Skeletal muscle satellite cell (primary cell): ENCODE measurements at regions not wholly inside any gene's neighbourhood (a gene's known extent, or its start where the extent isn't known, plus 50 kb on each side); places are given as distances from the start of the nearest gene placed in this dataset.
"Not testable (repeated sequence)": the region's sequence is repeated elsewhere in the genome, so short reads cannot be mapped to it uniquely, and the experiment has no call there.

Experiments
- H3K27me3 ChIP-seq: 2 replicates; pipeline ENCODE4 v1.7.0; 2013; ENCODE audit warnings: low read length; ENCODE audit not compliant: control insufficient read depth, insufficient read depth
- H3K36me3 ChIP-seq: 2 replicates; pipeline ENCODE4 v1.7.0; 2013; ENCODE audit warnings: mild to moderate bottlenecking, control low read depth, low read length; ENCODE audit not compliant: insufficient read depth
- H3K4me1 ChIP-seq: 2 replicates; pipeline ENCODE4 v1.7.0; 2013; ENCODE audit warnings: low read length; ENCODE audit not compliant: control insufficient read depth, insufficient read depth
- H3K4me2 ChIP-seq: 2 replicates; pipeline ENCODE4 v1.7.0; 2013; ENCODE audit warnings: mild to moderate bottlenecking, low read length
- H3K4me3 ChIP-seq: 2 replicates; pipeline ENCODE4 v1.7.0; 2013; ENCODE audit warnings: low read length
- H3K9ac ChIP-seq: 2 replicates; pipeline ENCODE4 v1.7.0; 2013; ENCODE audit warnings: mild to moderate bottlenecking, low read depth, low read length, moderate library complexity
- H3K9me3 ChIP-seq: replicated peaks from 2 replicates; pipeline ENCODE4 v1.7.0; 2013; ENCODE audit warnings: mild to moderate bottlenecking, control low read depth, low read length

DNA sequence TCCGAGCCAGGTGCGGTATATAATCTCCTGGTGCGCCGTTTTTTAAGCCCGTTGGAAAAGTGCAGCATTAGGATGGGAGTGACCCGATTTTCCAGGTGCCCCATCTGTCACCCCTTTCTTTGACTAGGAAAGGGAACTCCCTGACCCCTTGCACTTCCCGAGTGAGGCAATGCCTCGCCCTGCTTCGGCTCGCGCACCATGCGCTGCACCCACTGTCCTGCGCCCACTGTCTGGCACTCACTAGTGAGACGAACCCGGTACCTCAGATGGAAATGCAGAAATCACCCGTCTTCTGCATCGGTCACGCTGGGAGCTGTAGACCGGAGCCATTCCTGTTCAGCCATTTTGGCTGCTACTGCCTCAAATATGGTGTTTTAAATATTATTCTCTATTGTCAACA, 198.0 kb downstream of the MEIS1 start:
- H3K36me3 ChIP-seq, H3K4me3 ChIP-seq, H3K27me3 ChIP-seq, H3K9ac ChIP-seq, H3K9me3 ChIP-seq, H3K4me1 ChIP-seq, H3K4me2 ChIP-seq: not testable (repeated sequence)

DNA sequence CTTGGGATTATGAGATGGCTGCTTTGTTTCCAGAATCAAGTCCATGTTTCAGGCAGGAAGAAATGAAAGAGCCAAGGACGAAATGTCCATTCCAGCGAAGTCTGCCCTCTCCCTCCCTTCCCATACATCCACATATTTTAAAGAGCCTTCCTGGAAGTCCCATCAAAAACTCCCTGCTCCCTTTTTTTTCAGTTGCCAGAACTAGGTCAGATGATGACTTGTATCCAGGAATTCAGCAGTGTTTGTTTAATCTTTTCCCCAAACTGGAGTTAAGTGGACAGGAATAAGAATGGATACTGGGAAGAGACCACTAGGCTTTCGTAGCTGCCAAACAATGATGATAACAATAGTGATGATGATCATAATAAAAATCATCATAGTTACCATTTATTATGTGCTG, 198.7 kb downstream of the MEIS1 start:
- H3K9ac ChIP-seq, result no peak overlapping the region
- no peaks in the 10 kb centered on the region for H3K4me1 ChIP-seq
- H3K9me3 ChIP-seq, result no peaks in the 10 kb centered on the region
- no peak overlapping the region for H3K4me2 ChIP-seq
- H3K36me3 ChIP-seq, result no peaks in the 10 kb centered on the region
- no peak overlapping the region for H3K4me3 ChIP-seq
- H3K27me3 ChIP-seq, result no peaks in the 10 kb centered on the region

DNA sequence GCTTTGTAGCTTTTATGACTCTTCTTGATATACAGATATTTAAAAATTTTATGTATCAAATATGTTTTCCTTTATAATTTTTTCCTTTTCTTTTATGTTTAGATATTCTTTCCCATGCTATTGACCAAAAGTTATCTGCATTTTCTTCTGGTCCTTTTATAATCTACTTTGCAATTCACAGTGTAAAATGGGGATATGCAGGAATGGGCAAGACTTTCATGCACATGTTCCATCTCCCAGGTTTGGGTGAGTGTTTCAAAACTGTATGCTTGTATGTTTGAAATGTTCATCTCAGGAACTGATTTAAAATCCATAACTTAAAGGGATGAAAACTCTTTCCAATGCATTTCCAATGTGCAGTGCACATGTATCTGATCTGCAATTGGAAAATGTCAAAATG, 199.9 kb downstream of the MEIS1 start:
- no peaks in the 10 kb centered on the region for H3K9me3 ChIP-seq
- H3K4me3 ChIP-seq, result no peak overlapping the region
- no peaks in the 10 kb centered on the region for H3K36me3 ChIP-seq
- no peaks in the 10 kb centered on the region for H3K27me3 ChIP-seq
- H3K9ac ChIP-seq, result no peak overlapping the region
- no peaks in the 10 kb centered on the region for H3K4me1 ChIP-seq
- H3K4me2 ChIP-seq, result no peak overlapping the region

DNA sequence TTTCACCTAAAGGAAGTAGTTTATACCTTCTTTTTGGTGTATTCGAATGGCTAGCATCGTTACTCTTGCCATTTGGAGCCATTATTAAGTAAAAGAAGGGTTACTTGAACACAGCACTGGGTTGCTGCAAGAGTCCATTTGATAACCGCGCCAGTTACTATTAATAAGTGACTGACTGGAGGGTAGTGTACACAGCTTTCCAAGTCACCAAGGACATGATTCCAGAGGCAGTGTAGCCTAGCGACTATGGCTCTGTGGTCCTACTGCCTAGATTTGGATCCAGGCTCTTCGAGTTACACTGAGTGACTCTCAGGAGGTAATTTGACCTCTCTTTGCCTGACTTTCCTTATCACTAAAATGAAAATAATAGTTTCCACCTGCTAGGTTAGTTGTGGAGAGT, 206.8 kb downstream of the MEIS1 start:
- Histone ChIP-seq H3K27me3 (no peaks in the 10 kb centered on the region), H3K9me3 (no peaks in the 10 kb centered on the region), H3K9ac (no peak overlapping the region), H3K4me2 (no peak overlapping the region), H3K36me3 (no peaks in the 10 kb centered on the region), H3K4me3 (no peak overlapping the region), H3K4me1 (no peaks in the 10 kb centered on the region)

DNA sequence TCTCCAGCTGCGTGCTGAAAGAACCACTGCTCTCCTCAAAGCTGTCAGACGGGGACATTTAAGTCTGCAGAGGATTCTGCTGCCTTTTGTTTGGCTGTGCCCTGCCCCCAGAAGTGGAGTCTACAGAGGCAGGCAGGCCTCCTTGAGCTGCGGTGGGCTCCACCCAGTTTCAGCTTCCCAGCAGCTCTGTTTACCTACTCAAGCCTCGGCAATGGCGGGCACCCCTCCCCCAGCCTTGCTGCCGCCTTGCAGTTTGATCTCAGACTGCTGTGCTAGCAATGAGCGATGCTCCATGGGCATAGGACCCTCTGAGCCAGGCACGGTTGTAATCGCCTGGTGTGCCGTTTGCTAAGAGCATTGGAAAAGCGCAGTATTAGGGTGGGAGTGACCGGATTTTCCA, 213.2 kb downstream of the MEIS1 start:
- H3K4me3 ChIP-seq, H3K4me1 ChIP-seq, H3K9ac ChIP-seq, H3K4me2 ChIP-seq, H3K36me3 ChIP-seq, H3K9me3 ChIP-seq: not testable (repeated sequence)
- peaks cover 15% of the 10 kb centered on the region for H3K27me3 ChIP-seq

DNA sequence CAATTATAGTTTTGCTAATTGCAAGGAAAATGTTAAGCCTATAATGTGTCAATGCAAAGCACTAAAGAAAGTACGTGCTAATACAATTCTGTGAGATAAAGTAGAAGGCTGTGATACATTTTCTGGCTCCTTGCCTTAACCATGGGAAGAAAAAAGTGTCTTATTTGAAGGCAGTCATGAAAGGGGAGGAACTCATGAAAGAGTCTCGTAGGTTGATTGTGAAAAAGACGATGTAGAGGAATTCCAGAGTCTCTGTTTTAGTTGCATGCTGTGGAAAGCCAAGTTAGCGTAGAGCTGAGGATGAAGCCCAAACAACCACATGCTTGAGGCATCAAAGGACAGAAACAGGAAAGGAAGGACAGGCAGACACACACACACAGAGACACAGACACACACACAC, 214.1 kb downstream of the MEIS1 start:
- Histone ChIP-seq H3K27me3 (peaks cover 15% of the 10 kb centered on the region), H3K9ac (no peak overlapping the region), H3K36me3 (no peaks in the 10 kb centered on the region), H3K9me3 (no peaks in the 10 kb centered on the region), H3K4me1 (no peaks in the 10 kb centered on the region), H3K4me3 (no peak overlapping the region), H3K4me2 (no peak overlapping the region)

DNA sequence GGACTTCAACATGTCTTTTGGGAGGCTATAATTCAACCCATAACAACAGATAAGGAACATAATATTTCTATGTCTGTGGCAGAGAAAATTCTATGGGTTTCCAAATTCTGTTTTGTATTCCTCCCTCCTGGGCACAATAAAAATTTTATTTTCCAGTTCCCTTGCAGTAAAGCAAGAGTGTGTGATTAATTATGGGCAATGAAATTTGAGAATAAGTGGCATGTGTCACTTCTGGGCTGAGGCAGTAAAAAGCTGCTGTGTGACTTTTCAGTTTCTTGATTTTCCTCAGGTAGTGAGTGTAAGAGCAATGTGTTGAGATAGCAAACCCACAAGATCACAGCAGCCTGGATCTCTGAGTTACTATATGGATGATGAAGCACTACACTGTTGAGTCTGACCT, 216.4 kb downstream of the MEIS1 start:
- Histone ChIP-seq H3K27me3 (peaks cover 15% of the 10 kb centered on the region), H3K9me3 (no peaks in the 10 kb centered on the region), H3K4me3 (no peak overlapping the region), H3K4me2 (no peak overlapping the region), H3K36me3 (no peaks in the 10 kb centered on the region), H3K4me1 (no peaks in the 10 kb centered on the region), H3K9ac (no peak overlapping the region)

DNA sequence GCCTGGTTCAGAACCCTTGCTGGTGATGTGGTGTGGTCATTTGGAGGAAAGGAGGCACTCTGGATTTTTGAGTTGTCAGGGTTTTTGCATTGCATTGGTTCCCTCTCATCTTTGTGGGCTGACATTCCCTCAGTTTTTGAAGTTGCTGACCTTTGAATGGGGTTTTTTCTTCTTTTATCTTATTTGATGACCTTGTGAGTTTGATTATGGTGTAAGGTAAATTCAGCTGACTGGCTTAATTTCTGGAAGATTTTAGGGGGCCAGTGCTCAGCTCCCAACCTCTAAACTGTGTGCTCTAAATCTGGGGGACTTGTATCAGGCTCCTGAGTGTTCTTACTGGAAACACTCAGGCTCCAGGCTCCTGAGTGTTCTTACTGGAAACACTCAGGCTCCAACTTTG, 225.9 kb downstream of the MEIS1 start:
- H3K4me2 ChIP-seq, result no peak overlapping the region
- peaks cover 14% of the 10 kb centered on the region for H3K27me3 ChIP-seq
- no peaks in the 10 kb centered on the region for H3K9me3 ChIP-seq
- H3K36me3 ChIP-seq, result no peaks in the 10 kb centered on the region
- no peak overlapping the region for H3K9ac ChIP-seq
- H3K4me1 ChIP-seq, result no peaks in the 10 kb centered on the region
- H3K4me3 ChIP-seq, result no peak overlapping the region

DNA sequence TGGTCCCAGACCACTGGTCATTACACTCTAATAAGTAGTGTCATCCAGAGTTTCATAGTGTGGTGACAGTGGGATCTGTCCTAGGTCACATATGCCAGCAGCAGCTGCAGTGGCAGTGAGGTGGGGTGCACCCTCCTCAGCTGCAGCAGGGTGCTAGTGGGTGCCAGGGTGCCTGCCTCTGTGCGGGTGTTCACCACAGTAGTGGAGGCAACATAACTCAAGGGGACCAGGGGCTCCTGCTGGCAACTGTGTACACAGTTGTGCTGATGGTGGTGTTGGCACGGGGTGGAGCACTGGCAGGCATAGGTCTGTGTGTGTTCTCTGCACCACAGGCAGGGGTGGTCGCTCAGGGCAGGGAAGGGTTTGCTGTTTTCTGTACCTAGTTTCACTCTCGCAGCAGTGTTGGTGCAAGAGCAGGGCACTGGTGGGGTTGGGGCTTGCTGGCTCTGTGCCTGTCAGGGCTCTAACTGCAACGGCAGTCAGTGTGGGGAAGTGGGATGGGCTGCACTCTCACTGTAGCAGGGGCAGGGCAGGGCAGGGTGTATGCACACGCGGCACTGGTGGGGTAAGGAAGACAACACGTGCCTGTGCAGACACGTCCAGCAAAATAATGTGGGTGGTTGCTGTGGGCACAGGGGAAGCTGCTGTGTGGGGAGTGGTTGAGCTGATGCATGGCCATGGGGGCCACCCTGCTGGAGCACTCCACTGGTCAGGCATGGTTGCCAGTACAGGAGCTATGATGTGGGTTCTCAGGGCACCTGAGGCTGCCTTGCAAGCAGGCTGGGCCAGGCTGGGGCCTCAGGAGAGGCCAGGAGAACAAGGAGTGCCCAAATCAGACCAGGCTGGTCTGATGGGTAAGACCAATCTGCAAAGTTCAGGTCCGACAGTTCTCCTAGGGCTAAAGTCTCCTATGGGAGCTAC, 226.6 kb downstream of the MEIS1 start:
- H3K4me3 ChIP-seq, result no peak overlapping the region
- H3K4me2 ChIP-seq, result no peak overlapping the region
- H3K36me3 ChIP-seq, result no peaks in the 10 kb centered on the region
- no peaks in the 10 kb centered on the region for H3K4me1 ChIP-seq
- H3K9me3 ChIP-seq, result no peaks in the 10 kb centered on the region
- H3K9ac ChIP-seq, result no peak overlapping the region
- peaks cover 14% of the 10 kb centered on the region for H3K27me3 ChIP-seq

DNA sequence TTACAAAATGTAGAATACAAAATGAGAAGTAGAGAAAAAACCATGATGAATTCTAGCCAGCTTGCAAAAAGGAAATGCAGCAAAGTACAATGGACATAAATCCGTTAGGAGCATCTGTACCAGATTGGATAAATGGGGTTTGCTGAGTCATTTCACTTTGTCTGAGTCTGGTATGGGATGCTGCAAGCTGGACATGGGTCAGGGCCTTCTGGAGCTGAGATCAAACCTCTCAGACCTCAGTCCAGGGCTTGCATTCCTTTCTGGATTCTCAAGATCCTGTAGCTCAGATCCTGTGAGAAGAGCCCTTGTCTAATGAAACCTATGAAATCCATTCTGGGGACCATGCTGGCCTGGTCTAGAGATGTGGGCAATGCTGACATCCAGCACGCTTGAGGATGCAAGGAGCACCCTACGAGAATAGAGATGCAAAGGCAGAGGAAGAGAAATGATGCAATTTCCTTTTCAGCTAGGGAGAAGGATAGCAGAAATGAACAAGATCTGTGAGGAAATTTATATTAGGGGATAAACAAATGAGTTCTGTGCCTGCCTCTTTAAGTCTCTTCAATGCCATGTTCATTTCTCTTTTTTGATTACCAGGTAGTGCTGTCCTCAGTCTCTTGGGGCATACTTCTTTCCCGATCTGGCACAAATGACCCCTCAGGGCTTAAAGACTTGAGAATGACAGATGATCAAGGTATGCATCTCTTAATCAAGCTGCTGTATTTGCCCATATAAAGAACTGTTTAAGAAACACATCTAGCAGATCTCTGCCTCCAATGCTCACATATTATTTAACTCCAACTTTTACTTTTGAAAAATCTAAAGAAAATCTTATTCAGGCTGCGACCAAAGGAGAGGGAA, 230.4 kb downstream of the MEIS1 start:
- Histone ChIP-seq H3K9ac (no peak overlapping the region), H3K27me3 (peaks cover under 1% of the 10 kb centered on the region), H3K4me2 (no peak overlapping the region), H3K9me3 (no peaks in the 10 kb centered on the region), H3K4me1 (no peaks in the 10 kb centered on the region), H3K4me3 (no peak overlapping the region), H3K36me3 (no peaks in the 10 kb centered on the region)

DNA sequence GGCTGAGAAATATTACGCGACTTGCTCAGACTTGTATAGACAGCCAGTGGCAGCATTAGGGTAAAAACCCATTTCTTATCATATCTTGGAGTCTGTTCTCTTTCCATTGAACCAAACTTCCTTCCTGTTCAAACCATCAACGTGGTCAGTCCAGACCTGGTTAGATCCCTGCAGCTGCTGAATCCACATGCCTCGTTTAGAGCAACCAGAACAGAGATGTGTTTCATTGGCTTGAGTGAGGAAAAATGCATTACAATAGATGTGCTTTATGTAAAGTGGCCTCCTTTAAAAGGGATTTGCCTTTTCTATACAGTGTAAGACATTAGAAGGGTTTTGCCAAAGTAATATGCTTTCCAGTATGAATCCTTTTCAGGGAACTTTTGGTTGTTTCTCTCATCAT, 232.4 kb downstream of the MEIS1 start:
- Histone ChIP-seq H3K9me3 (no peaks in the 10 kb centered on the region), H3K27me3 (no peaks in the 10 kb centered on the region), H3K36me3 (no peaks in the 10 kb centered on the region), H3K4me1 (no peaks in the 10 kb centered on the region), H3K9ac (no peak overlapping the region), H3K4me2 (no peak overlapping the region), H3K4me3 (no peak overlapping the region)
